HG03439 (cell line): ENCODE measurements at regions not wholly inside any gene's neighbourhood (a gene's known extent, or its start where the extent isn't known, plus 50 kb on each side); places are given as distances from the start of the nearest gene placed in this dataset.
"Not testable (repeated sequence)": the region's sequence is repeated elsewhere in the genome, so short reads cannot be mapped to it uniquely, and the experiment has no call there.

Experiments
- ATAC-seq: cut with Tn5 transposase; IDR thresholded peaks from one replicate; pipeline ENCODE4 v1.9.1; 2021; ENCODE audit warnings: mild to moderate bottlenecking, moderate library complexity; ENCODE audit not compliant: unreplicated experiment

- no peak for ATAC-seq
Observed at GRCh38 chr2:195118276-195118675, 538.8 kb upstream of the SLC39A10 start.

- no peak for ATAC-seq
Observed at GRCh38 chr2:195117011-195117410, 540.0 kb upstream of the SLC39A10 start.

- ATAC-seq = no peak
Observed at GRCh38 chr2:195115738-195116137, 541.3 kb upstream of the SLC39A10 start.

- no peak for ATAC-seq
Observed at GRCh38 chr2:195108182-195108581, 548.8 kb upstream of the SLC39A10 start.

- ATAC-seq = no peak
Observed at GRCh38 chr2:195106681-195107380, 550.2 kb upstream of the SLC39A10 start.

GRCh38 chr2:195105581-195105980, 551.4 kb upstream of the SLC39A10 start:
- ATAC-seq = no peak

GRCh38 chr2:195094330-195094729, 562.7 kb upstream of the SLC39A10 start:
- no peak for ATAC-seq

GRCh38 chr2:195092341-195092740, 564.7 kb upstream of the SLC39A10 start:
- ATAC-seq = no peak

- ATAC-seq = not testable (repeated sequence)
Observed at GRCh38 chr2:195072806-195073205, 584.2 kb upstream of the SLC39A10 start.

- no peak for ATAC-seq
Observed at GRCh38 chr2:195057001-195057400, 600.0 kb upstream of the SLC39A10 start.

- ATAC-seq = no peak
Observed at GRCh38 chr2:195055996-195056395, 601.0 kb upstream of the SLC39A10 start.

- no peak for ATAC-seq
Observed at GRCh38 chr2:195051401-195051800, 605.6 kb upstream of the SLC39A10 start.

- peak; percentile 76 for ATAC-seq
Observed at GRCh38 chr2:195049372-195050031, 607.5 kb upstream of the SLC39A10 start.

- ATAC-seq = no peak
Observed at GRCh38 chr2:195047955-195048354, 609.1 kb upstream of the SLC39A10 start.

GRCh38 chr2:195044801-195045200, 612.2 kb upstream of the SLC39A10 start:
- no peak for ATAC-seq

GRCh38 chr2:195038153-195038552, 618.9 kb upstream of the SLC39A10 start:
- no peak for ATAC-seq

GRCh38 chr2:195037045-195037444, 620.0 kb upstream of the SLC39A10 start:
- no peak for ATAC-seq

GRCh38 chr2:195031411-195031810, 625.6 kb upstream of the SLC39A10 start:
- ATAC-seq = no peak

- no peak for ATAC-seq
Observed at GRCh38 chr2:195029804-195030654, 627.0 kb upstream of the SLC39A10 start.

GRCh38 chr2:195027947-195028346, 629.1 kb upstream of the SLC39A10 start:
- no peak for ATAC-seq

GRCh38 chr2:195026261-195026660, 630.8 kb upstream of the SLC39A10 start:
- no peak for ATAC-seq

GRCh38 chr2:195022508-195022830, 634.6 kb upstream of the SLC39A10 start:
- no peak for ATAC-seq
